GM13977 (cell line): ENCODE measurements at regions not wholly inside any gene's neighbourhood (a gene's known extent, or its start where the extent isn't known, plus 50 kb on each side); places are given as distances from the start of the nearest gene placed in this dataset.

Source experiments
- DNase-seq: peaks from one replicate; pipeline ENCODE4 v3.0.0; 2012; ENCODE audit warnings: low spot score
- in situ Hi-C: fragments of 300-500 bp; cut with MboI; formaldehyde crosslinking; loops from one replicate; pipeline ENCODE4 v1.12.0; 2022; ENCODE audit warnings: low sequenced_read_pairs, low pct_unique_long_range_greater_than_20kb, mixed read lengths, inconsistent platforms; ENCODE audit not compliant: unreplicated experiment
- TF ChIP-seq, protein P1 (sequence below): IDR thresholded peaks from 2 replicates; pipeline ENCODE4 v1.5.1; 2012; ENCODE audit warnings: mild to moderate bottlenecking, control low read depth; ENCODE audit not compliant: insufficient read depth; ENCODE audit errors: extremely low read depth, missing control alignments

DNA sequence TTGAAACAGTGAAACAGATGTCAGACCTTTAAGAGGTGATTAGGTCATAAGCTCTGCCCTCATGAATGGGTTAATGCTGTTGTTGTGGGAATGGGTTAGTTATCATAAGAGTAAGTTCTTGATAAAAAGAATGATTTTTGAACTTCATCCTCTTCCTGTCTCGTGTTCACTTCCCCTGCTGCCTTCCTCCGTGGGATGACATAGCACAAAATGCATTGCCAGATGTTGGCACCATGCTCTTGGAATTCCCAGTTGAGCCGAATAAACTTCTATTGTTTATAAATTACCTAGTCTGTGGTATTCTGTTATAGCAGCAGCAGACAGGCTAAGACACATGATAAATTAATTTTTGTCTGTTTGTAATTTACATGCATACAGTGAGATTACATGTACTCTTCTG is 112.0 kb upstream of the LRRC7 start:
- no peak for DNase-seq
- in situ Hi-C loops = no loop called here
- TF ChIP-seq, protein P1, sequence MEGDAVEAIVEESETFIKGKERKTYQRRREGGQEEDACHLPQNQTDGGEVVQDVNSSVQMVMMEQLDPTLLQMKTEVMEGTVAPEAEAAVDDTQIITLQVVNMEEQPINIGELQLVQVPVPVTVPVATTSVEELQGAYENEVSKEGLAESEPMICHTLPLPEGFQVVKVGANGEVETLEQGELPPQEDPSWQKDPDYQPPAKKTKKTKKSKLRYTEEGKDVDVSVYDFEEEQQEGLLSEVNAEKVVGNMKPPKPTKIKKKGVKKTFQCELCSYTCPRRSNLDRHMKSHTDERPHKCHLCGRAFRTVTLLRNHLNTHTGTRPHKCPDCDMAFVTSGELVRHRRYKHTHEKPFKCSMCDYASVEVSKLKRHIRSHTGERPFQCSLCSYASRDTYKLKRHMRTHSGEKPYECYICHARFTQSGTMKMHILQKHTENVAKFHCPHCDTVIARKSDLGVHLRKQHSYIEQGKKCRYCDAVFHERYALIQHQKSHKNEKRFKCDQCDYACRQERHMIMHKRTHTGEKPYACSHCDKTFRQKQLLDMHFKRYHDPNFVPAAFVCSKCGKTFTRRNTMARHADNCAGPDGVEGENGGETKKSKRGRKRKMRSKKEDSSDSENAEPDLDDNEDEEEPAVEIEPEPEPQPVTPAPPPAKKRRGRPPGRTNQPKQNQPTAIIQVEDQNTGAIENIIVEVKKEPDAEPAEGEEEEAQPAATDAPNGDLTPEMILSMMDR = no peak

DNA sequence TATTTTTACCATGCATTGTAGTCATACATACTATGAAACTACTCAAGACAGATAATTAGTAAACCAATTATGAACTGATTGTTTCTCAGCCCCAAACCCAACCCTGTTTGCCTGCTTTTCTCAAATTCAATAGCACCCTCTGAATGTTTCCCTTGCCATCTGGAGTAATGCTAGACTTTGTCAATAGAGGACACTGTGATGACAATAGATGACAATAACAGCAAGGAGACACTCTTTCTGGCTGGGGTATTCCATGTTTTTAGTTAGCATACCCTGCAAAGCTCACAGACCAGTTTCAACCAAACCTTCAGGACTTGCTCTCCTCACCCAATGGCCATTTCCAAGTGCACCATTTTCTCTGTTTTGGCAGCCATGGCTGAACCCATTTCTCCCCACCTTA is 108.5 kb upstream of the LRRC7 start:
- in situ Hi-C loops = no loop called here
- TF ChIP-seq, protein P1 = no peak
- DNase-seq = no peak

DNA sequence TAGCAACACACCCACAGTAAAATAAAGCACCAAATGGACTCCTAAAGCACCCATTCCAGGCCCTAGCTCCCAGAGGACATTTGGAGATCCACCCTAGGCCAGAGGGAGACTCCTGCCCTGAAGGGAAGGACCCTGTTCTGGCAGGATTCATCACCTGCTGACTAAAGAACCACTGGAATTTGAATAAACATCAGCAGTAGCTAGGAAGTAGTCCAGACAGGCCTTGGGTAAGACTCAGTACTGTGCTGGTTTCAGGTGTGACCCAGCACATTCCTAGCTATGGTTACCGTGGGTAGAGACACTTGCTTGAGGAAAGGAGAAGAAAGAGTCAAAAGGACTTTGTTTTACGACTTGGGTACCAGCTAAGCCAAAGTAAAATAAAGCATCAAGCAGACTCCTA is 92.7 kb upstream of the LRRC7 start:
- in situ Hi-C loops = no loop called here
- no peak for DNase-seq
- TF ChIP-seq, protein P1 = no peak

DNA sequence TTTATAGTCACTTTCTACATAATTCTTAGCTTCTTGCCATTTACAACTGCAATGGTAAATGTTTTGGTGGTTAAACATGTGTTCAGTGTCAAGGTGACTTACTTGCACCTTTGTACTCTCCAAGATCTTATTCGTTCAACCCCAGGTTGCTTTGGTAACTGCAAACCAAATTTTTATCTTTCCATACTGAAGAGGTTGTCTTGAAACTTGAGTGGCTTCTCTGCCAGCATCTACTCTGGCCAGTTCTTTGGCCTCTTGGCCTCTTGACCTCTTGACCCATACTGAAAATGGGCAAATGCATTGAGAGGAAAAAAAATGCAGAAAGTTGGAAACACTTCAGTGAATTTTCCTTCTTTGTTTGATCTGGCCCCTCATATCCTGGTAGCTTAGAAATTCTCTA is 88.0 kb upstream of the LRRC7 start:
- in situ Hi-C loops = no loop called here
- TF ChIP-seq, protein P1 = no peak
- no peak for DNase-seq

DNA sequence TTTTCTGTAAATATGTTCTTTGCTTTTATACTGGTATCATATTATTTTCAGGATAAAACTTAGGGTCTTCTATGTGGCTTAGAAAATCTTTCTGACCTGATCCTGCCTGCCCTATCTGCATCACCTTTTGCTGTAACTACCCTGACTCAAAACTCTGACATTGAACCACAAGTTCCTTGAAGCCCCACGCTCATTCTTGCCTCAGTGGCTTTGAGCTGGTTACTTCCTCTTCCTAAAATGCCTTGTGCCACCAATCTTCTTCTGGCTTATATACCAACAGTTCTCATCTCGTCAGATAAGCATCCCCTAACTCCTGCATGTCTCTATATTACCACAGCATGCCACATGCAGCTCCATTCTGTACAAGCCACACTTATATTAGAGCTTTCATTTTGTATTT is 84.5 kb upstream of the LRRC7 start:
- DNase-seq = no peak
- in situ Hi-C loops = no loop called here
- TF ChIP-seq, protein P1 = no peak

DNA sequence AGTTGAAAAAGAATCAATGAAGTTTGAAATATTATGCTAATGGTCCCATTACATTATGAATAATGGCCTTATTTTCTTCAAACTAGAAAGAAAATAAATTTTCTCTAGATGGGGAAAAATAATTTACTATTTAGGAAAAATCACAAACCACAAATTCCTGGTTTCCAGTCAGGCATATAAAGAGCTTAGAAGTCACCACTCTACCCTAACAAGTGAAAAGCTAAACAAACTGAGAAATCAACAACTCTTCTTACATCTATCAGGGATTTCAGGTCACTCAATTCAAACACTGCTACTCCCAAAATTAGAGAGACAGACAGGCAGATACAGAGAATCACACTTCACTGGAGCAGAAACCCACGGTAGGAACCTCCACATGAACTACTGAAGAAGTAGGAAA is 82.1 kb upstream of the LRRC7 start:
- in situ Hi-C loops = no loop called here
- TF ChIP-seq, protein P1 = no peak
- no peak for DNase-seq

DNA sequence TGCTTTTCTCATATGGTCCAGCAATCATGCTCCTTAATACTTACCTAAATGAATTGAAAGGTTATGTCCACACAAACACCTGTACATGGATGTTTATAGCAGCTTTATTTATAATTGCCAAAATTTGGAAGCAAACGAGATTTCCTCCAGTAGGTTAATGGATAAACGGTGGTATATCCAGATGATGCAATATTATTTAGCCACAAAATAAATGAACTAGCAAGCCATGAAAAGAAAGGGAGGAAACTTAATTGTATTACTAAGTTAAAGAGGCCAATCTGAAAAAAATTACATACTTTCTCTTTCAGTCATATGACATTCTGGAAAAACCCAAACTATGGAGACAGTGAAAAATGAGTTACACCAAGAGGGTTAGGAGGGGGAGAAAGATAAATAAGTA is 76.3 kb upstream of the LRRC7 start:
- in situ Hi-C loops = no loop called here
- DNase-seq = no peak
- TF ChIP-seq, protein P1 = no peak
